ENCODE measurements at regions not wholly inside any gene's neighbourhood (a gene's known extent, or its start where the extent isn't known, plus 50 kb on each side); places are given as distances from the start of the nearest gene placed in this dataset.
A peak's percentile ranks its signal among the peaks of the same experiment; 100 is the strongest.
"Not testable (repeated sequence)": the region's sequence is repeated elsewhere in the genome, so short reads cannot be mapped to it uniquely, and the experiment has no call there.

DNA sequence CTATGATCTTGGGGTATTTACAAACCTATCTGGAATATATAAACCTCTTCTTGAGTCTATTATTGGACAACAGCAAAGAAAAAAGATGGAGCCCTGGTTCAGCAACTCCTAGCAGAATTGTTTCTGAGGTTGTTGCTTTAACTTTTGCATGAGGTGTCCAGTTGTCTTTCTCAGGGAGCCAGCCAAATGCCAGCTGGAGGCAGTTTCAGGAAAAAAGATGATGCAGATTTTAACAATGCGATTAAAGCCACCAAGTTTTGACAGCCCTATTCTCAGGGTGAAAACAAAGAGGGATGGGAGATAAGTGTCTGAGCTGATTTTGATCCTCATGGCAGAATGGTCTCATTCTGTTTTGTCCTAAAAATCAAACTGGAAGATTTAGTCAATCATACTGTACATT is 181.6 kb upstream of the RASGRP1 start:
- DNase-seq, result no peak

DNA sequence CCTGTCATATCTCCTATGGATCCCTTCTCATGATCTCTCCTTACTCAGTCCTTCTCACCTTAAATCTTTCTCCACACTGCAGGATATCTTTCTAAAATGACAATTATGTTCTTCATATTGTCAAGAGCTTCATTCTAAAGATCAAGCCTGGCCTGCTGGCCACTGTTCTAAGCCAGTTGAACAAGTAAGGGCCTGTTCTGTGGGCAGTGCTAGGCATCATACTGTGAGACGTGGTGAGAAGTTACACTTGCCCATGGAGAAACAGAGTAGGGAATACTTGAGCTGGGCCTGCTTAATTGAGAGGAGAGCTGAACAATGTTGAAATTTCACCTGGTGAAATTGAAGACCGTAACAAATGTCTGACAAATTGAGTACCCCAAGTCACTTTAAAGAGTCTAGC is 184.1 kb upstream of the RASGRP1 start:
- no peak for DNase-seq

DNA sequence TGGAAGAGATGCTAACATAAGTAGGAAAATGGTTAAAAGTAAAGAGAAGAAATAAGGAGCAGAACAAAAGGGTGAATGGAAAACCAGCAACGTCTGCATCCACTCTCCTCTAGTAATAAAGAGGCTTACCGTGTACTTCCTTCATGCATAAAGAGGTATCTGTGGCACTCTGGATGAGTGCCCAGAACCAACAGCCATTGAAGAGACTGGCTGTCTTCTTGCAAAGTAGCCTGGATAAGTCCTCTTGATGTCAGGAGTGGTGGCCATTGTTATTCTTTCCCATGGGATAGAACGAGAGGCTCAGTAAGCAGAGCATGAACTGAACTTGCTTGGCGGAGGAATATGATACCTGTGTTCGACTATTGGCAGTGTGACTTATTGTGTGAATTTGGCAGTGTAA is 186.2 kb upstream of the RASGRP1 start:
- peak; percentile 72 to 77 for DNase-seq

GRCh38 chr15:38755718-38756117 is 191.1 kb upstream of the RASGRP1 start:
- no peak for DNase-seq

GRCh38 chr15:38756441-38756840 is 191.8 kb upstream of the RASGRP1 start:
- no peak for DNase-seq

DNA sequence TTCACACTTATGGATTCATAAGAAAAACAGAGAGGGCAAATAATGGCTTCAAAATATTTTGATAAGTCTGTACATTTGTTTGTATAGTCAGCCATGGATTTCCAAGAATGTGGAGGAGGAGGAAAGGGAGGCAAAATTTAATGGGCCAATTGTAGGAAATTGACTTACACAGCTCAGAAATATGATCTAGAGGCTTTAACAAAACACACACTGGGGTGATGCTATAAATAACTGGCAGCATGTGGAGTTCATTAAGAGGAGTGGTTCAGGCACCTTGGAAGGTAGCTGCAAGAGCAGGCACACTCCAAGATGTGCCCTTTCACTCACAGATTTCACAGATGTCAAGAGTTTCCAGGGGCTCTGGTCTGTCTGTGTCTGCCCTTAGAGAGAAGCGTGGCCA is 193.4 kb upstream of the RASGRP1 start:
- no peak for DNase-seq

- no peak for DNase-seq
These were observed 197.1 kb upstream of the RASGRP1 start for GRCh38 chr15:38761681-38762080.

DNA sequence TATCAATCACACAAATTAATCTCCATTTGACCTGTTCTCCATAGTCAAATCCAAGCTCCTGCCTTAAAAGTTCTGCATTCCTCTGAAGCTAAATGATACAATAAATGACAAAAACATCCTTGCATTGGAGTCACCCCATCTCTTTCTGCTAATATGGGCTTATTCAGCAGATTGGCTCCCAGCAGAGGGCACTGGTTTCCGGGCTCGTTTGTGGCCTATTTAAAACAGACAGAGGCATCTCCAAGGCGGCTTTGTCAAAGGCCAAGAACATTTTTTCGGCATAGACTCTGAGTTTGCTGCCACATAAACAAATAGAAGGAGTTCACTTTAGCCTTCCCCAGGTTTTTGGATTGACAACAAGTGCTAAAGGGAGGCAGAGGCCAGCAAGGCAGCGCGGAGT is 204.4 kb upstream of the RASGRP1 start:
- no peak for DNase-seq

GRCh38 chr15:38769492-38769891 is 204.9 kb upstream of the RASGRP1 start:
- no peak for DNase-seq

DNA sequence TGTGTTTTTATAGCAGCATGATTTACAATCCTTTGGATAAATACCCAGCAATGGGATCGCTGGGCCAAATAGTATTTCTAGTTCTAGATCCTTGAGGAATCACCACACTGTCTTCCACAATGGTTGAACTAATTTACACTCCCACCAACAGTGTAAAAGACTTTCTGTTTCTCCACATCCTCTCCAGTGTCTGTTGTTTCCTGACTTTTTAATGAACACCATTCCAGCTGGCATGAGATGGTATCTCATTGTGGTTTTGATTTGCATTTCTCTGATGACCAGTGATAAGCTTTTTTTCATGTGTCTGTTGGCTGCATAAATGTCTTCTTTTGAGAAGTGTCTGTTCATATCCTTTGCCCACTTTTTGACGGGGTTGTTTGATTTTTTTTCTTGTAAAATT is 209.5 kb upstream of the RASGRP1 start:
- not testable (repeated sequence) for DNase-seq

DNA sequence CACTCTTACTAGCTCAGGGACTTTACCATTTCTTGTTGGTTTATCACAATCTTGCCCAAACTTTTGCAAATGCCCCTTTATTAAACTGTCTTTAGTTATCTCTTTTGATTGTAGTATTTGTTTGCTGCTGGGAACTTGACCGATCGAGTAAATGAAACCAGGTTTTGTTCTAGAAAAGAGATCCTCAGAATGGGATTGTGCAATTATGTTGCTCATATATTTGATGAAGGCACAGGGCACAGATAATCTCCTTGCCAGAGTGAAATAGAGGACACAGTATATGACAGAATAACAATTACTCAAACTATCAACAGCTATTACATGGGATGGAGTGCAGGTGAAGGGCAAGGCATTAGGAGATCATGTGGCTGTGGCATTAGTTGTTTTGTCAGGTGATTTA is 216.6 kb upstream of the RASGRP1 start:
- no peak for DNase-seq

- no peak for DNase-seq
These were observed 217.5 kb upstream of the RASGRP1 start for GRCh38 chr15:38782156-38782555.

DNA sequence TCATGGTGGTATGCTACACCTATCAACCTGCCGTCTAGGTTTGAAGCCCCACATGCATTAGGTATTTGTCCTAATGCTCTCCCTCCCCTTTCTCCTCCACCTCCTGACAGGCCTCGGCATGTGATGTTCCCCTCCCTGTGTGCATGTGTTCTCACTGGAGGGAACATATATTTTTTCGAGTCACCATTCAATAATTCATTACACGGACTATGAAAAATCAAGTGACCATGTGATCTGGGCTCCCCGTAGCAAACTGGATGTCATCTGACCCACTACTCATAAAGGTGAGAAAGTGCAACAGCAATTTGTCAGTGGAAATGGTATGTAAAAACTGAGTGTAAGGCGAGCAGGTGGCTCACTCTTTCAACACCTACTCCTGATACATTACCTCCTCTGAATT is 224.3 kb upstream of the RASGRP1 start:
- peak in 1 of 2 experiments; percentile 23 for DNase-seq

GRCh38 chr15:38789566-38789965 is 225.0 kb upstream of the RASGRP1 start:
- no peak for DNase-seq

DNA sequence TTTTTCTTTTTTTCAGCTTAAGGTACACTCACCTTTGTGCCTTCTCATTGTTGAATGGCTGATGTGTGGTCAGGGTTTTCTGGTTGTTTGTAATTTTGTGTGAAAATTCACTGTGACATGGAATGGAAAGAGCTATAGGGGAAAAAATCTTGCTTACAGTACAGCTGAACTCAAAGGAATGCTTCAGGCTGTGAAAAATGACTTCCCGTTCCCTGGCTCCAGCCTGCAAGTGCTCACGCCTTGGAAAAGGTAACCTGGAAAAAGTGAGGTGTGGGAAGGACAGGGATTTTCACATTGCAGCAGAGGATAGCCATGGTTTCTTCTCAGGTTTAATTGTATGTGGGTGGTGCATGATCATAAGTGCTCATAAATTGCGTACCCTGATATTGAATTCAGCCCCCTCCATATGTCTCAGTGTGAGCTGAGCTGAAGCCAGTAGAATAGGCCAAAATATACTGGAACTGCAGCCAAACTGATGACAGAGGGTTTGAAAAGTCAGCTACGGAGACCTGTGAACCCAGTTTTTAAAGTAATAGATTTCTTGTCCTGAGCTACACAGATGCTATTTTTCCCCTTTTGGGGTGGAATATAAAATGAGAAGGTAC is 228.7 kb upstream of the RASGRP1 start:
- DNase-seq, result no peak

DNA sequence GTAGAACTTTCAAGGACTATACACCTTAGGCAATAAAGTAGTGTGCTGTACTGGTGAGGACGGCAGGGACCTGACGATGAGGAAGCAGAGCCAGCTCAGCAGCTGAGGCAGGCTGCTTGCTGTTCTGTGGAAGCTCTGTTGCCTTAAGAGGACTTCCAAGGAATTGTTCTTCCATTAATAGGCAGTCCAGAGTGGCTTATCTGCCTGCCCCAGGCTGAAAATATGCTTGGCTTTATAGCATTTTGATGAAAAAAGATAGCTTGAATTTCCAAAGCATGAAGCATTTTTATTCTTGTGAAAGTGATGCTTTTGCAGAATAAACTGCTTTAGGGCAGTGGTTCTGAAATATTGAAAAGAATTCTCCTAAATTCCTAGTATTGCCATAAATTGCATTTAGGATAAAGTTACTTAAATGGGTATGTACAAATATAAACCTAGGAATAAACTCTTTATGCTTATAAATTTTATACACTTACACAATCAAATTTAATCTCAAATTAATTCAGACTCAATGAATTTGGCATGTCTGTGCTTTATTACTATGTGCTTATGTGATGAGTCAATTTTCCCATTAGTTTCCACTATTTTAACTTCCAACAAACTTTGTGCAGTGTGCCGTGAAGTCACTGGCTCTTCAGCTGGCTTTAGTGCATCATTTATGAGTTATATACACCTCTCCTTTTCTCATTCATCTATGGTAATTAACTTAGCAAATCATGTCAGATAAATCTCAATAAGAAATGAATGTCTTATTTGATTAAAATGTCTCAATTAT is 231.0 kb upstream of the RASGRP1 start:
- DNase-seq, result no peak

DNA sequence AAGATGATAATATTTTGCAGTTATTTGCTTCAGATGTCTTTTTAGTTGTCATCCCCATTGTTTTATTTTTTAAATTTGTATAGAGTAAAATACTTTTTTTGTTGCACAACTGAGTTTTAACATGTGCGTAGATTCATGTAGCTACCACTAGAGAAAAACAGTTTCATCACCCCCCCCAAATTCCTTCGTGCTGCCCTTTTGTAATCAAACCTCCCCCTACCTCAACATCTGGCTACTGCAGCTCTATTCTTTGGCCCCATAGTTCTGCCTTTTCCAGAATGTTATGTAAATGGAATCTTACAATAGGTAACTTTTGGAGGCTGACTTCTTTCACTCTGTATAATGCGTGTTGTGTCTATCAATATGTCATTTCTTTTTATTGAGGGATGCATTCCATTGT is 232.0 kb upstream of the RASGRP1 start:
- DNase-seq, result no peak

GRCh38 chr15:38797506-38797905 is 232.9 kb upstream of the RASGRP1 start:
- not testable (repeated sequence) for DNase-seq

DNA sequence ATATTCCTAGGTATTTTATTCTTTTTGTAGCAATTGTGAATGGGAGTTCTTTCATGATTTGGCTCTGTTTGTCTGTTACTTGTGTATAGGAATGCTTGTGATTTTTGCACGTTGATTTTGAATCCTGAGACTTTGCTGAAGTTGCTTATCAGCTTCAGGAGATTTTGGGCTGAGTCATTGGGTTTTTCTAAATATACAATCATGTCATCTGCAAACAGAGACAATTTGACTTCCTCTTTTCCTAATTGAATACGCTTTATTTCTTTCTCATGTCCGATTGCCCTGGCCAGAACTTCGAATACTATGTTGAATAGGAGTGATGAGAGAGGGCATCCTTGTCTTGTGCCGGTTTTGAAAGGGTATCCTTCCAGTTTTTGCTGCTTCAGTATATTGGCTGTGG is 234.6 kb upstream of the RASGRP1 start:
- DNase-seq, result not testable (repeated sequence)

DNA sequence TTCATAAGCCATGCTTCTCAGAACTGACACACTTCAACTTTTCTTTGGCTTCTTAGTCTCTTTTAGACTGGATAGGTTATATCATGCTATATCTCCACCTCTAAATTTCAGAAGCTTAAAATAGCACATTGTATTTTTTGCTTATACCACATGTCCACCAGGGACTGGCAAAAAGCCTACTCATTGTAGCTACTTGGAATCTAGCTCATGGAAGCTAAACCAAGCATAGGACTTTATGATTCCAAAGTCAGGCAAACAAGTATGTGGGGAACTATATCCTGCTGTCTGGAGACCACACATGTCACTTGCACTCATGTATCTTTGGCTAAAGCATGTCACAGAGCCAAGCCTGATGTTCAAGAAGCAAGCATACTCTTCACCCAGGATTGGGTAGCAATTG is 245.0 kb upstream of the RASGRP1 start:
- DNase-seq, result no peak

DNA sequence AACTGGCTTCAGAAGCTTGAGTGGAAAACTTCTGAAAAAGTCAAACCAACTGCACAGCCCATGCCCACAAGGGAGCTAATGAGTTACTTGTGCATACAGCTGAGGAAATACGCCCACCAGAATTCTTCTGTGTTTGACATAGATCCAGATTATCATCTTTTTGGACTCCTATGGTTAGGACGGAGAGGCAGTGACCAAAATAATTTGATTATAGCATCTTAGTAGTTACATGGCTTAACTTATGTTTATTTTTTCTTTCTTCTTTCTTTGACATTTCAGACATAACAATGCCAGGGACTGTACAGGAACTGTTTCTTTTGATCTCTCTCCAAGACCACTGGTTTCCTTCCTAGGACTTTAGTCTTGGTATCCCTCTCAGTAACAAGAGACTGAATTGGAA is 246.1 kb upstream of the RASGRP1 start:
- DNase-seq, result no peak

- not testable (repeated sequence) for DNase-seq
These were observed 249.6 kb upstream of the RASGRP1 start for GRCh38 chr15:38814254-38814653.

GRCh38 chr15:38814891-38815290 is 250.3 kb upstream of the RASGRP1 start:
- no peak for DNase-seq

- DNase-seq, result peak; percentile 2 to 33
These were observed 253.0 kb upstream of the RASGRP1 start for GRCh38 chr15:38817427-38818156.
